Thyroid gland (tissue), 4 donors: ENCODE measurements at regions not wholly inside any gene's neighbourhood (a gene's known extent, or its start where the extent isn't known, plus 50 kb on each side); places are given as distances from the start of the nearest gene placed in this dataset.

Experiments used
- DNase-seq, 2 donors: peaks; one replicate each; pipeline ENCODE4 v3.0.0-alpha.2; 2019
- H3K27ac ChIP-seq, 3 donors: fragments of 200-600 bp; sonication (generic); 1 replicate in 2 of 3; 2 replicates in 1 of 3; pipeline ENCODE4 v1.5.1; 2016 to 2019; ENCODE audit warnings: mild to moderate bottlenecking in 1 of 3, moderate library complexity in 1 of 3
- H3K27me3 ChIP-seq: fragments of 200-600 bp; sonication (generic); one replicate; pipeline ENCODE4 v1.5.1; 2019
- H3K36me3 ChIP-seq, 2 donors: fragments of 200-600 bp; sonication (generic); one replicate each; pipeline ENCODE4 v1.5.1; 2016 to 2019
- H3K4me1 ChIP-seq, 2 donors: fragments of 200-600 bp; sonication (generic); one replicate each; pipeline ENCODE4 v1.5.1; 2017 to 2019
- H3K4me3 ChIP-seq, 3 donors: fragments of 200-600 bp; sonication (generic); replicated peaks in 1 of 3; 1 replicate in 2 of 3; 2 replicates in 1 of 3; pipeline ENCODE4 v1.5.1; 2016; ENCODE audit warnings: mild to moderate bottlenecking in 1 of 3
- H3K9me3 ChIP-seq: fragments of 200-600 bp; sonication (generic); one replicate; pipeline ENCODE4 v1.5.1; 2017
- POLR2A ChIP-seq, 2 donors: fragments of 450-650 bp; IDR thresholded peaks; one replicate each; pipeline ENCODE4 v1.6.1; 2017; ENCODE audit warnings: antibody characterized with exemption in 2 of 2, mild to moderate bottlenecking in 2 of 2, moderate library complexity in 1 of 2
- WGBS, 2 donors: methylation state at CpG; one replicate each; pipeline ENCODE4 v1.1.5; 2017; 5-methylcytosine and 5-hydroxymethylcytosine counted together
- intact Hi-C: fragments of 100-400 bp; cut with DNase I; formaldehyde crosslinking; loops from one replicate; pipeline ENCODE4 v1.15.1; 2023
- TF ChIP-seq, protein P1 (sequence below), 6 experiments: fragments of 200-600 bp in 3 of 6; fragments of 450-650 bp in 3 of 6; sonication (generic) in 3 of 6; IDR thresholded peaks; one replicate each; pipeline ENCODE4 v1.5.1; 2016 to 2019; ENCODE audit warnings: antibody characterized with exemption in 6 of 6, mild to moderate bottlenecking in 2 of 6, inconsistent platforms in 1 of 6, moderate library complexity in 1 of 6

DNA sequence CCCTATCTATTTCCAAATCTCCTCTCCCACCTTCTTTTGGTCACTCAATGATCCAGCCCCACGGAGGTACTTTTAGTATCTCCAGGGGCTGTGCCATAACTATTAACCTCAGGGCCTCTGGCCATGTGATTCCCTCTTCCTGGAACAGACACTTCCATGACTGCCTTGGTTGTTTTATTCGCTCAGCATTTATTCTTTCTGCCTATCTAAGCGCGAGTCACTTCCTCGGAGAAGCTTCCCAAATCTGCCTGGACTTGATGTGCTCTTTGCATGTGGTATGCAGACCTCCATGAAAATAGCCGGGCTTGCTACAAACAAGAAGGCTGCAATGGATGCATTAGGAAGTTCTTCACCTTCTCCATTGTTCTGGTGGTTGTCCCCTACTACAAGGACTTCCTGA, 939.0 kb upstream of the TMEM132C start:
- intact Hi-C loops: no loop called here
- no peak overlapping the region for H3K27ac ChIP-seq
- H3K36me3 ChIP-seq: no peaks in the 10 kb centered on the region
- 90 to 91% methylated on average over 6 of the region's 6 CpGs for WGBS, 2 donors
- no peaks in the 10 kb centered on the region for H3K4me1 ChIP-seq
- TF ChIP-seq, protein P1, sequence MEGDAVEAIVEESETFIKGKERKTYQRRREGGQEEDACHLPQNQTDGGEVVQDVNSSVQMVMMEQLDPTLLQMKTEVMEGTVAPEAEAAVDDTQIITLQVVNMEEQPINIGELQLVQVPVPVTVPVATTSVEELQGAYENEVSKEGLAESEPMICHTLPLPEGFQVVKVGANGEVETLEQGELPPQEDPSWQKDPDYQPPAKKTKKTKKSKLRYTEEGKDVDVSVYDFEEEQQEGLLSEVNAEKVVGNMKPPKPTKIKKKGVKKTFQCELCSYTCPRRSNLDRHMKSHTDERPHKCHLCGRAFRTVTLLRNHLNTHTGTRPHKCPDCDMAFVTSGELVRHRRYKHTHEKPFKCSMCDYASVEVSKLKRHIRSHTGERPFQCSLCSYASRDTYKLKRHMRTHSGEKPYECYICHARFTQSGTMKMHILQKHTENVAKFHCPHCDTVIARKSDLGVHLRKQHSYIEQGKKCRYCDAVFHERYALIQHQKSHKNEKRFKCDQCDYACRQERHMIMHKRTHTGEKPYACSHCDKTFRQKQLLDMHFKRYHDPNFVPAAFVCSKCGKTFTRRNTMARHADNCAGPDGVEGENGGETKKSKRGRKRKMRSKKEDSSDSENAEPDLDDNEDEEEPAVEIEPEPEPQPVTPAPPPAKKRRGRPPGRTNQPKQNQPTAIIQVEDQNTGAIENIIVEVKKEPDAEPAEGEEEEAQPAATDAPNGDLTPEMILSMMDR (IDR thresholded peaks at IDR 0.05): no peak
- TF ChIP-seq POLR2A (IDR thresholded peaks at IDR 0.05): no peak
- no peaks in the 10 kb centered on the region for H3K9me3 ChIP-seq
- DNase-seq: no peak
- no peak overlapping the region for H3K4me3 ChIP-seq
- no peaks in the 10 kb centered on the region for H3K27me3 ChIP-seq

DNA sequence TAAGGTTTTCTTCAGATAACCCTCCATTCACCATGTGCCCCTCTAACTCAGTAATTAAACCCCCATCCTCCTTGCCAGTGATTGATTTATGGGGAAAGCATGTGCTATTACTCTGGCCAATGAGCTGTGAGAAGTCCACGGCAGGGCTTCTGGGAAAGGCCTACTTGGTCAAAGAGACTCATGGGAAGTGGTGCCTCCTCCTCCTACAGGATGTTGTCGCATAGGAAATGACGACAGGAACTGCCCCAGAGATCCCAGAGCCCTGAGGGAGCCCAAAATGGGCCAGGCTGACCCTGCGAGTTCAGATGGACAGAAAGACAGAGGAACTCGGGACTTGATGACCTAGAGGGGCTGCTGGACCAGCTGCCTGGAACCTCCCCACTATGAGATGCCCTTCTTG, 938.1 kb upstream of the TMEM132C start:
- Histone ChIP-seq H3K27me3 (no peaks in the 10 kb centered on the region), H3K4me1 (no peaks in the 10 kb centered on the region), H3K36me3 (no peaks in the 10 kb centered on the region), H3K9me3 (no peaks in the 10 kb centered on the region), H3K4me3 (no peak overlapping the region), H3K27ac (no peak overlapping the region)
- intact Hi-C loops: no loop called here
- no peak for DNase-seq
- 46 to 53% methylated on average over 5 of the region's 5 CpGs for WGBS, 2 donors
- TF ChIP-seq, protein P1 (IDR thresholded peaks at IDR 0.05): no peak
- TF ChIP-seq POLR2A (IDR thresholded peaks at IDR 0.05): no peak

DNA sequence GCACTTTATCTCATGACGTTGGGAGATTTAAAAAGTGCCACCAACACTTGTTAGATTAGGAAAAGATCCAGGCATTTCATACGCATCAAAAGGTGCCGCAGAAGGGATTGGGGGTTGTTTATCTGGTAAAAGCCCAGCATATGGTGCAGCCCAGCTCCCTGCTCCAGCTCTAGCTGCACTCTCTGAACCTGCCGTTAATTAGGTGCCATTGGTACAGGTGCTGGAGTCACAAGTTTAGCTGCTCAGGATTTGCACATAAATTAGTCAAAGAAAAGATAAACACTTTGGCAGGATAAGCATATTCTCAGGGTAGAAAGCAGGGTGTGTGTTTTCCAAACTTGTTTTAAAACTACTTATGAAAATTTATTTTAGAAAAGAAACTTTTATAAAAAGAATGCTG, 932.6 kb upstream of the TMEM132C start:
- Histone ChIP-seq H3K9me3 (no peaks in the 10 kb centered on the region), H3K4me3 (no peak overlapping the region), H3K4me1 (no peaks in the 10 kb centered on the region), H3K36me3 (no peaks in the 10 kb centered on the region), H3K27ac (no peak overlapping the region), H3K27me3 (no peaks in the 10 kb centered on the region)
- no peak for TF ChIP-seq POLR2A (IDR thresholded peaks at IDR 0.05)
- TF ChIP-seq, protein P1 (IDR thresholded peaks at IDR 0.05): no peak
- intact Hi-C loops: no loop called here
- DNase-seq: no peak
- 62 to 73% methylated on average over 4 of the region's 4 CpGs for WGBS, 2 donors

DNA sequence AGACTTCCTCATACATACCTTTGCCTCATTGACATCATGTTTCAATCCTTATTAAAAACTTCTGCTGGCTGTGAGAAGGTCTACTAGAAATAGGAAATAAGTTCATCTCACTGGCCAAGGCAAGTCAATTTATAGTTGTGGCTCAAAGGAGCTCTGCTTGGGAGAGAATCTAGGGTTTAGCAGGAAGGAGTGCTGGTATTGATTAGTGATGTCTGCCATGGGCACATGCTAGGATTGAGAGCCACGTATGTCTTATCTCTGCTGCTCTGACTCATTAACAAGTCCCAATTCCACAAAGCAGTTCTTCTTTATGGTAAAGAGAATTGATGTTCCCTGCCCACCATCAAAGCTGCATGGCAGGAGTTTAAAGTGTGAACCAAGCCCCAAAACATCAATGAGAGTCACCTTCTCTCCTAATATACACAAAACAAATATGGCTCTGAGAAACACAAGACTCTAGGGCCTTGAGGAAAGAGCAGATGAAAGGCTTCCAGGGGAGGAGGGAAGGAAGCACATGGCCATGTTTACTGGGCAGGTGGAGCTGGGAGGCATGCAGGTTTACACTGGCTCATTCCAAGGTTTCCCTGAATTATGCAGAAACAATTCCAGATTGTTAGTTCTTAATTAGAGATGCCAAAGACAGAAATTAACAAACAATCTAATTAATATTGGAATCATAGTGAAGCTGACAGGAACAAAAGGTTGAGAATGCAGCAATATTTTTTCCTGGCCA, 931.9 kb upstream of the TMEM132C start:
- intact Hi-C loops: no loop called here
- H3K27me3 ChIP-seq: no peaks in the 10 kb centered on the region
- no peaks in the 10 kb centered on the region for H3K9me3 ChIP-seq
- no peaks in the 10 kb centered on the region for H3K4me1 ChIP-seq
- DNase-seq: no peak
- H3K27ac ChIP-seq: no peak overlapping the region
- no peaks in the 10 kb centered on the region for H3K36me3 ChIP-seq
- WGBS, 2 donors: 12 to 67% methylated on average over 1 of the region's 1 CpG
- TF ChIP-seq, protein P1 (IDR thresholded peaks at IDR 0.05): no peak
- no peak overlapping the region for H3K4me3 ChIP-seq

DNA sequence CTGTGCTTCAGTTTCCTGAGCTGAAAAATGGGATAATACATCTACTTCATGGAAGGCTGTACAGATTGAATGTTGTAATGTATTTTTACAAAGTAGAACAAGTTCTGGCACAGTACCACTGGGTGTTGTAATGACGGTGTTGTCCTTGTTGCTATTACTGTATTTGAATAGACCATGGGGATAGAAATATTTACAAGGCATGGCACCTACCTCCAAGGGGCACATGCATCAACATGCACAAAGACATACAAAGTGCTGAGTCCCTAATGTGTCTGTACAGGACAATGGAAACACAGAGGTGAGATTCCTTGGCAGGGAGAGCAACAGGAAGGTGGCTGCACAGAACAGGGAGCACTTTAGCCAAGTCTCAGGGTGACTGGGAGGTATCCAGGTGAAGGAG, 930.6 kb upstream of the TMEM132C start:
- no peak for DNase-seq
- Histone ChIP-seq H3K27ac (no peak overlapping the region), H3K36me3 (no peaks in the 10 kb centered on the region), H3K27me3 (no peaks in the 10 kb centered on the region), H3K9me3 (no peaks in the 10 kb centered on the region), H3K4me1 (no peaks in the 10 kb centered on the region), H3K4me3 (no peak overlapping the region)
- intact Hi-C loops: no loop called here
- TF ChIP-seq POLR2A (IDR thresholded peaks at IDR 0.05): no peak
- TF ChIP-seq, protein P1 (IDR thresholded peaks at IDR 0.05): no peak
- 90 to 91% methylated on average over 1 of the region's 1 CpG for WGBS, 2 donors
